Astrocyte of the hippocampus (primary cell): ENCODE measurements at regions not wholly inside any gene's neighbourhood (a gene's known extent, or its start where the extent isn't known, plus 50 kb on each side); places are given as distances from the start of the nearest gene placed in this dataset.
"Not testable (repeated sequence)": the region's sequence is repeated elsewhere in the genome, so short reads cannot be mapped to it uniquely, and the experiment has no call there.

Experiments
- DNase-seq: peaks from one replicate; pipeline ENCODE4 v3.0.0; 2011; ENCODE audit warnings: low read depth, low spot score

DNA sequence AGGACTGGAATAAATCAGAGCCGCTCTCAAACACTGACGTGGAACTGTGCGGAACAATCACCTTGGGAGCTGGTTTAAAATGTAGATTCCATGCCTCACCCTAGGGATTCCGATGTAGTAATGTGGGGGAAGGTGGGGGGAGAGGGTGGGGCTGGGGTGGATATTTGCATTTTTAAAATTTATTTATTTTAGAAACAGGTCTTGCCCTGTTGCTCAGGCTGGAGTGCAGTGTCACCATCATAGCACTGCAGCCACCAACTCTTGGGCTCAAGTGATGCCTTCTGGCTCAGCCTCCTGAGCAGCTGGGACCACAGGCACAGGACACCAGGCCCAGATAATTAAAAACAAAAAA is 101.9 kb upstream of the SEC22B start:
- DNase-seq: not testable (repeated sequence)

DNA sequence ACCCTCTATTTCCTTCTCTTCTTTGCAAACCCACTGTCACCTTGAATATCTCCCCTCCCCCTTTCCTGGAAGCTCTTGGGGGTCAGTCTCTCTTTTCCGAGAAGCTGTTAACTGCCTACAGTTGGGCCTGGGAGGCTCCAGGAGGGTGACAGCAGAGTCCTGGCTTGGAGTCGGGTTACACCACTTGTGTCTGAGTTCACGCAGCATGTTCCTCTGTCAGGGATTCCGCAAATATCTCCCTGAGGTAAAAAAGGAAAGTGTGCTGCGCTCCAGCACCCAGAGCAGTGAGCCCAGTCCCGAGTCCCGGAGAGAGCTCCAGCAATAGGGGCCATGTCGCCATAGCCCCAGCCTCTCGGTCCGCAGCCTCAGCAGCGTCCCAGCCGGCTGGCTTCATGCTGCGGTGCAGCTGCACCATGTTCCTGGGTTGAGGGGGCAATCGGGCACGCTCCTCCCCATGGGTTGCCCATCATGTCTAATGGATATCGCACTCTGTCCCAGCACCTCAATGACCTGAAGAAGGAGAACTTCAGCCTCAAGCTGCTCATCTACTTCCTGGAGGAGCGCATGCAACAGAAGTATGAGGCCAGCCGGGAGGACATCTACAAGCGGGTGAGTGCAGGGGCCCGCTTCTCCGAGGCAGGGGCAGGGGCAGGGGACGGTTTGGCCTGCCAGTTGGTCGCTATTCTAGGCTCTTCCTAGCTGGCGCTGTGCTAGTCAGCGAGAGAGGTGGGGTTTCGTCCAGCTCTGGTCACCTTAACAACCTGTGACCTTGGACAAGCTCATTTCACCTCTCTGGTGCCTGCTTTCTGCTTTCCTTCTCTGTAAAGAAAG is 101.3 kb upstream of the SEC22B start:
- DNase-seq: not testable (repeated sequence)

DNA sequence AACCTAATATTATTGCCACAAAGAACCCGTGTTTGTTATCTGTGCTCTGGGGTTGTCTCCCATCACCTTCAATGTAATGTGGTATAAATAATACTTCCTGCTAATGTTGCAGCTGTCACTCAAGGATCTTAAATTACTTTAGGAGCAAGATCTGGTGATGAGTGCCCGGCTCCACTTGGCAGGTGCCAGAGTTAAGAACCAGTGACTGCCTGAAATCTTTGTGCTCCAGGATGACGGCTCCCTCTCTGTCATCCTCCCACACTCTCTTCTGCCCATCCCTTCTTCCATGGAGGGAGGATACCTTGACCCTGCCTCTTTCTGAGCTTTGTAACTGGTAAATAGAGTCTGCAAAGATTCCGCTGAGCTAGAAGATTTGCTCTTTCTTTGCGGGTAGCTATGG is 100.4 kb upstream of the SEC22B start:
- not testable (repeated sequence) for DNase-seq

GRCh38 chr1:120274438-120274837 is 98.1 kb upstream of the SEC22B start:
- not testable (repeated sequence) for DNase-seq

GRCh38 chr1:120273363-120273762 is 97.0 kb upstream of the SEC22B start:
- DNase-seq: not testable (repeated sequence)

- not testable (repeated sequence) for DNase-seq
These were observed 95.9 kb upstream of the SEC22B start for GRCh38 chr1:120272242-120272641.

- not testable (repeated sequence) for DNase-seq
These were observed 95.4 kb upstream of the SEC22B start for GRCh38 chr1:120271561-120272221.

DNA sequence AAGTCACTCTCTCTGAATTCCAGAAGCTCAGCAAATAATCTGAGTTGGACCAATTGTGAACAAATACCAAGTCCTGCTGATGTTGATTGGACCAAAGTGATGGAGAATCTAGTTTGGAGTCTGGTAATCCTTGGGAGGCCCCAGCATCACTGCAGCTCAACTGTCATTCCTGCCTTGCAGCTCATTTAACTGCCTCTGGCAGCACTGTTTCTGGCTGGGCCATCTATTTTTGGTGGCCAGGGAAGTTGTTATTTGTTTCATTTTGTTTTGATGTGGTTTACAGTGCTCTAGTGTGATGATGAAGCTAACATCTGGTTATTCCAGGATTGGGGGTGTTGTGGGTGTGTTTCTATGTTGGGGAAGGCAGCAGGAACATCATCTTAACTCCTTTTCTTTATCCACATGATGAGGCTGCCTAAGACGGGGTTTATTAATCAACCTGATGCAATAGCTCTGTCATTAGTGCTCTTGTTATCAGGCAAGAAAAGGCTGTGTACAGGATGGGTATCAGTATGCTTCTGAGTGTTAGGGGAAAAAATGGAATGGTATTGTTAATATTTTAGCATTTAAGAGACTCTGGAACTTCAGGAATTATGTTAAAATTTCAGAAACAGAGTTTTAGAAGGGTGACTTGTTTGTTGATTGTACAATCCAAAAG is 91.7 kb upstream of the SEC22B start:
- not testable (repeated sequence) for DNase-seq

GRCh38 chr1:120264564-120264963 is 88.2 kb upstream of the SEC22B start:
- DNase-seq: not testable (repeated sequence)

DNA sequence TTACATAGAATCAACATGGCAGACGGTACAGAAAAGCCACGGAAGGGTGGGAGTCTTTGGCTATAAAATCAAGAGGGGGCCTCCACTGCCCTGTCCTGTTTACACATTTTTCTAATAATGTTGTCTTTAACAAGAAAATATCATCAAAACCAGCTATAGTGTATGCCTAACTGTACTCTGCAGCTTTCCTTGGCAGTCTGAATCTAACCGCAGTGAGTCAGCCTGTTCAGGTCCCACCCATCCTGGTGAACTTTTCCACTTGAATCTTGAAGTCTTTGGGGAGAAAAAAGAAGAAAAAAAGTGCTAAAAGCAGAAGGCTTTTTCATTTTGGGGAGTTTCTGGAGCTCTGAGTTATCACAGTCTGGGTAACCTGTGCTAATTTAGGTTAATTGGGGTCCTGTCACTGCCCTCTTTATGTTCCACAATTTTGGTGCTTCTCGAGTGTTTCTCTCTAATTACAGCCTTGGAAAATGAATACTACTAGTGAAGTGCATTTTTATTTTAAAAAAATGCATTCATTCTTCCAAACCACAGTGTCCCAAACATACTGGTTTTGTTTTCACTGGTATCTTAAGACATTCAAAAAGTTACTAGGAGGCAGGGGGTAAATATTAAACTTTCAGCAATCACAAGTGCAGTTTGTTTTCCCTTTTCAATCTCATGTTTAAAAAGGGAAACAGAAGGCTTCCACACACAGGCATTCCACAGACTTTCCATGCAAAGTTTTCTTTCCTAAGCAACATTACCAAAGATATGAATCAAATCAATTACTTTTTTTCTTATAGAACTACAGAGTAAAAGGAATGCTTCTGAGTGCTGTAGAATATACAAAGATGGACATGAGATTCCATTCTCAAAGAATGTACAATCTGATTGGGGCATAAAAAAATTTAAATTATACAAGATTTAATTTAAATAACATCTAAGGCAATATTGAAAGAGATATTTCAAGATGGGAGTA is 86.8 kb upstream of the SEC22B start:
- DNase-seq: not testable (repeated sequence)

DNA sequence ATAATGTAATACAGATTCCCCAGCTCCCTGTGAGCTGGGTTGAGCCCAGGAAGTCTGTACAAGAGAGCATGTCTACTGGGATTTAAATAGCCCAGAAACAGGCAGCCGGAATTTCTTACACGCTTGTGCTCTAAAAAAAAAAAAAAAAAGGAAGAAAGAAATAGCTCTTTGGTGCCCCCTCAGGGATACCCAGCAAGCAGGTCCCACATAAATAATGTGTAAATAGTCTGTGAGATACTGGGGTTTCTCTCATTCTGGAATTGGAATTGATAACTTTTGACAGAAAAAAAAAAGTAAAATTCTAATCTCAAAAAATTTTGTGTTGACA is 81.4 kb upstream of the SEC22B start:
- DNase-seq: not testable (repeated sequence)

GRCh38 chr1:120257064-120257777 is 80.9 kb upstream of the SEC22B start:
- DNase-seq: not testable (repeated sequence)

DNA sequence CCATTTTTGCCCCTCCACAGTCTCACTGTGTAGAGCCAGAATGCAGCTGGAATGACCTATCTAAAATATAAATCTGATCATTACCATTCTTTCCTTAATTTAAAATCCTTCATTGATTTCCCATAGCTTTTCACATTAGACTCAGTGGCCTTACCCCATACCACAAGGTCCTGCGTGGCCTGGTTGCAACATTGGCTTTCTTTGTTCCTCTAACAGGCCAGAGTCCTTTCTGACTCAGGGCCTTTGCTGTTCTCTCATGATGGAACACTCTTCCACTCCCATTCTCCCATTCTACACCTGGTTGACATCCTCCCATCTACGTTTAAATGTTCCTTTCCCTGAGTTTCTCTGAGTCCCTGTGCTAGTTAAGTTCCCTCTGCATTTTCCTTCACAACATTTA is 74.4 kb upstream of the SEC22B start:
- DNase-seq: not testable (repeated sequence)

GRCh38 chr1:120248726-120249427 is 72.6 kb upstream of the SEC22B start:
- not testable (repeated sequence) for DNase-seq

GRCh38 chr1:120248203-120248602 is 71.9 kb upstream of the SEC22B start:
- DNase-seq: not testable (repeated sequence)

DNA sequence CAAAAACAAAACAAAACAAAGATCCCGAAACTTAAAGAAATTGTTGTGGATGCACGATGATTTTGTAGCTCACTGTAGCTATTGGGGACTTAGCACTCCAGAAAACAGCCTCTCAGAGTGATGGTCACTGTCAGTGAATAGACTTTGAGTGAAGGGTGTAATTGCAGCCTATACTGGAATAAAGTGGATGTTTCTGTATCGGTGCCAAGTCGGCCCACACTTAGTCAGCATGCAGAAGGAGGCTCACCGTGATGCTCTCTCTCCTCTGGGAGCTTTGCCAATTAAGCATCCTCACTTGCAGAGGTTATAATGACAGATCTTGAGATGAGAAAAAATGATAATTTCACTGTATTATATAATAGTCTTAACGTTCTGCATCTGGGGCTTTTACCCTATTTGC is 67.5 kb upstream of the SEC22B start:
- DNase-seq: not testable (repeated sequence)

DNA sequence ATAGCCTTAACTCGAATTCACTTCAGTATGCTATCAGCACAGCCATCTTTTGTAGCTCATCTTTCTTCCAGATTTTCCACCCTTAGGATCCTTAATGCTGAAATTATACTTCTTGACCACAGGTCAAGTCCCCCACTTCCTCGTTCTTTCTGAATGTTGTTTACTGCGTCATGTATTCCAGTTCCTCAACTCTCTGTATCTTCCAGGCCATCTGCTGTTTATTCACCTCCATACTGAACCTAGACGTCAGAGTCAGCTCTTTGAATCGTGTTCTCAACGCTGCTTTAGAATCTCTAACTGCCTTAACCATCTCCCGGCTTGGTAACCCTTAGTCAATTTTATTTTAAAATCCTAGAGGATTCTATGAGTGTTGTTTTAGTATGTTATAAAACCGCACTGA is 66.3 kb upstream of the SEC22B start:
- DNase-seq: not testable (repeated sequence)

GRCh38 chr1:120241868-120242267 is 65.5 kb upstream of the SEC22B start:
- DNase-seq: not testable (repeated sequence)

- DNase-seq: not testable (repeated sequence)
These were observed 63.9 kb upstream of the SEC22B start for GRCh38 chr1:120240181-120240580.

DNA sequence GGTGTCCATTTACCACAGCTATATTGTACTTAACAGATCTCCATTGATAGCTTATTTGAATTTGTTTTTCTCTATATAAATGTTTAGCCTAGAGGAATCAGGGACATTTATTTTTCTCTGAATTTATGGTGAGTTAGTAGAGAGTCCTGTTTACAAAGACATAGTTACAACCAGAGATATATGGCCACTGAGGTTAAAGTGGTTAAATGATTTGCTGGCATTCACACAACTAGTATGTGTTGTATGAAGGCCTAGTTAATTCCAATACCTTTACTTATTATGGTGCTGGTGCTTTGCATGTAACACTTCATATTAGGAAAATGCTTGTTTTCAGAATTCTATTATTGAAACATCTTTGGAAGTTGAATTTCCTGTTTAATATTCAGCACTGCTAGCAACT is 63.0 kb upstream of the SEC22B start:
- not testable (repeated sequence) for DNase-seq
